Activated T-cell treated with anti-CD3 and anti-CD28 coated beads, Interleukin-2, amount 50 U/mL, for 72 hours (primary cell): ENCODE measurements at regions not wholly inside any gene's neighbourhood (a gene's known extent, or its start where the extent isn't known, plus 50 kb on each side); places are given as distances from the start of the nearest gene placed in this dataset.

Experiments
- ATAC-seq, 2 donors: fragments of 150-1000 bp; cut with Tn5 transposase; replicated peaks in 1 of 2; 2 replicates each; pipeline ENCODE4 v1.10.0; 2021; ENCODE audit warnings: moderate library complexity in 2 of 2, mild to moderate bottlenecking in 1 of 2
- DNase-seq, 2 donors: peaks; one replicate each; pipeline ENCODE4 v3.0.0; 2021 to 2022; ENCODE audit warnings: mixed read lengths in 1 of 2
- H3K27ac Mint-ChIP-seq: one replicate; pipeline ENCODE4 v1.8.0; 2022; ENCODE audit warnings: mild to moderate bottlenecking, moderate library complexity, mixed read lengths
- H3K27me3 Mint-ChIP-seq: one replicate; pipeline ENCODE4 v1.8.0; 2022; ENCODE audit warnings: low read depth, mixed read lengths
- H3K36me3 Mint-ChIP-seq, 2 donors: one replicate each; pipeline ENCODE4 v1.8.0; 2022; ENCODE audit warnings: mixed read lengths in 2 of 2, mild to moderate bottlenecking in 1 of 2; ENCODE audit not compliant: insufficient read depth in 2 of 2
- H3K4me1 Mint-ChIP-seq: one replicate; pipeline ENCODE4 v1.8.0; 2022; ENCODE audit warnings: low read depth, mixed read lengths
- H3K4me3 Mint-ChIP-seq, 2 donors: one replicate each; pipeline ENCODE4 v1.8.0; 2022; ENCODE audit warnings: mild to moderate bottlenecking in 2 of 2, mixed read lengths in 2 of 2, moderate library complexity in 2 of 2
- H3K9me3 Mint-ChIP-seq, 2 donors: one replicate each; pipeline ENCODE4 v1.8.0; 2022; ENCODE audit warnings: mixed read lengths in 2 of 2

DNA sequence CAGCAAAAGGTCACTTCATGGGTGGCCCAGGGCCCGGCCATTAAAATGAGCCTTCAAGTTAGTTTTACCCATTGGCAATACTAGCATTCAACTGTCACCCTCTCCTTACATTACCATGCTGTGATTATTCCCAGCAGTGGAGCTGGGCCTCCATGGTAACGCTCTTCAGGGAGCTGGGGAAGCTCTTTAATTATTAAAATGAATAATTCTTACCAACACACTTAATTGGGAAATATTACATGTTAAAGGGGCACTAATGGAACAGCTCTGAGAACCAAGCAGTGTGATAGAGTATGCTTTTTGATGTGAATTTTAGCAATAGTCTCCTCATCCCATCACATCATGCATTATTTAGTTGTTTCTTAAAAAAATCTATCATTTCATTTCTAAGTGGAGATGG, 187.2 kb downstream of the CEMIP2 start:
- no peak overlapping the region for H3K27ac Mint-ChIP-seq
- no peaks in the 10 kb centered on the region for H3K9me3 Mint-ChIP-seq
- no peak overlapping the region for H3K4me3 Mint-ChIP-seq
- DNase-seq = no peak
- no peak for ATAC-seq
- no peaks in the 10 kb centered on the region for H3K36me3 Mint-ChIP-seq
- no peaks in the 10 kb centered on the region for H3K4me1 Mint-ChIP-seq
- peaks cover 5% of the 10 kb centered on the region for H3K27me3 Mint-ChIP-seq

DNA sequence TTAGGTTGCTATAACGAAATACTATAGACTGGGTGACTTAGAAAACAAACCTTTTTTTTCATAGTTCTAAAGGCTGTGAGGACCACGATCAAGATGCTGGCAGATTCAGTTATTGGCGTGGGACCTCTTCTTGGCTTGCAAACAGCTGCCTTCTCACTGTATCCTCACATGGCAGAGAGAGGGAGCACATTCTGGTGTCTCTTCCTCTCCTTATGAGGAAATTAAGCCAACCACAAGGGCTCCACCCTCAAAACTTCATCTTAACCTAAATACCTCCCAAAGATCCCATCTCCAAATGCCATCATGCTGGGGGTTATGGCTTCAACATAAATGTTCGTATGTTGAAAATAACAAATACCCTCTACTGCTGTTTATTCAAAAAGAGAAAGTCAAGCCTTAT, 197.1 kb downstream of the CEMIP2 start:
- Mint-ChIP-seq H3K4me1 (no peaks in the 10 kb centered on the region), H3K4me3 (no peak overlapping the region), H3K36me3 (peaks cover 0 to 1% of the 10 kb centered on the region in 2 donors), H3K27ac (no peak overlapping the region), H3K9me3 (no peaks in the 10 kb centered on the region), H3K27me3 (peaks cover 7% of the 10 kb centered on the region)
- no peak for DNase-seq
- no peak for ATAC-seq

DNA sequence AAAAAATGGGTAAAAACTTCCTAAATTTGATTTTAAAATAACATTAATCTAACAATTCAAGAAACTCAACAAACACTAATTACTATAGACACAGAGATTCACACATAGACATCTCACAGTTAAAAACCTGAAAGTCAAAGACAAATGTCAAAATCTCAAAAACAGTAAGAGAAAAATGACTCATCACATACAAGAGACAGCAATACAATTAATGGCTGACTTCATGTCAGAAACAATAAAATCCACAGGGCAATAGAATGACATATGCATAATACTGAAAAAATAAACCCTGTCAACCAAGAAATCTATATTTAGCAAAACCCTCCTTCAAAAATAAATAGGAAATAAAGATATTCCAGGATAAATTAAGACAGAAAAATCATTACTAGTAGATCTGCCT, 200.4 kb downstream of the CEMIP2 start:
- Mint-ChIP-seq H3K27me3 (peaks cover 22% of the 10 kb centered on the region), H3K4me1 (no peaks in the 10 kb centered on the region), H3K27ac (no peak overlapping the region), H3K9me3 (no peaks in the 10 kb centered on the region), H3K4me3 (no peak overlapping the region), H3K36me3 (peaks cover 0 to 1% of the 10 kb centered on the region in 2 donors)
- ATAC-seq (no peak), DNase-seq (no peak)

DNA sequence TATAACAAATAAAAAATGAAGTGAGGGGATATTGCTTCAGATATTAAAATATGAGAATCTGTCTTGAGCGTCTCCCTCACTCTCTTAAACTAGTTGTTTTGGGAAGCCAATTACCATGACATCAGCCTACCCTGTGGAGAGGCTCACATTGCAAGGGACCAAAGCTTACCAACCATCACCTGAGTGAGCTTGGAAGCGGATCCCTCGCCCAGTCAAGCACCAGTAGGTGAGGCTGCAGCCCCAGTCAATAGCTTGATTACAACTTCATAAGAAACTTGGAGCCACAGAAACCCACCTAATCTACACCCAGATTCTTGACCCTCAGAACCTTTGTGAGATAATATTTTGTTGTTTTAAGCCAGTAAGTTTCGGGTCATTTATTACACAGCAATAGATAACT, 206.2 kb downstream of the CEMIP2 start:
- H3K36me3 Mint-ChIP-seq = peaks cover 0 to 1% of the 10 kb centered on the region in 2 donors
- H3K27me3 Mint-ChIP-seq = peaks cover 14% of the 10 kb centered on the region
- no peaks in the 10 kb centered on the region for H3K9me3 Mint-ChIP-seq
- no peak overlapping the region for H3K27ac Mint-ChIP-seq
- H3K4me1 Mint-ChIP-seq = no peaks in the 10 kb centered on the region
- H3K4me3 Mint-ChIP-seq = no peak overlapping the region
- no peak for ATAC-seq
- DNase-seq = no peak

DNA sequence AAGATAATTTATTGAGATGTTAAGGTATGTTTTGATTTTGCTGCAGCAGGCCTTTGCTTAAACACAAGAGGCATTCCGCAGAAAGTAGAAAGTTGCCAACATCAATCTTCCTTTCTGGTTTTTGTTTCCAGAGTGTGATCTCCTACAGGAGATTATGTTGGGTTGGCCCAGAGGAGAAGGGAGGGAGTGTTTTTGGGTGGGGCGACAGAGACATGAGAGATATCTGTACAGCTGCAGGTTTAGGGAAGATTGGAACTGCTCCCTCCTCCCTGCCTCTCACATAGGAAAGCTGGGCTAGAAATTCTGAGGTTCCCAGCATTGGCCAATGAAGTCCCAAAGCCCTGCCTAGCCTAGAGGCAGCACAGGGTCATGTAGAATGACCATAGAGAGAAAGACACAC, 211.0 kb downstream of the CEMIP2 start:
- DNase-seq (no peak), ATAC-seq (no peak)
- peaks cover 11% of the 10 kb centered on the region for H3K27me3 Mint-ChIP-seq
- no peaks in the 10 kb centered on the region for H3K9me3 Mint-ChIP-seq
- no peak overlapping the region for H3K4me3 Mint-ChIP-seq
- no peaks in the 10 kb centered on the region for H3K36me3 Mint-ChIP-seq
- no peaks in the 10 kb centered on the region for H3K4me1 Mint-ChIP-seq
- H3K27ac Mint-ChIP-seq = no peak overlapping the region

DNA sequence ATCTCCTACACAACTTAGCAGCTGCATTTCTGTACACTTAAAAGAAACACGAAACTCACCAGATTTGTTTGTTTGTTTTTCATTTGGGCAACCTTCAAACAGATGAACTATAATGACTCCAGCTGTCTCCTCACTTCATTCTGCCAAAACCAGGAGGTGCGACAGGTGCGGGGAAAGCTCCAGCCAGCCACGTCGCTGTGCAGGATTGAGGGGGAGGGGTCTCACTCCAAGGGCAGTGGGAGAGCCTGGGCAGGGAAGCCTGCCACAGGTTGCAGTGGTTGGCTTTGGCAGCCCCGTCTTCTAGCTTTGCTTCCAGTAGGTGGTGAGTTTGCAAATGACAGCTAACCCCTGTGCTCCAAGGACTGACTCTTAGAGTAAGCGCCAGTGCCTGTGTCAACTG, 215.8 kb downstream of the CEMIP2 start:
- Mint-ChIP-seq H3K4me1 (no peaks in the 10 kb centered on the region), H3K27me3 (peaks cover 30% of the 10 kb centered on the region), H3K27ac (no peak overlapping the region), H3K9me3 (no peaks in the 10 kb centered on the region), H3K36me3 (no peaks in the 10 kb centered on the region), H3K4me3 (no peak overlapping the region)
- DNase-seq (no peak), ATAC-seq (no peak)

DNA sequence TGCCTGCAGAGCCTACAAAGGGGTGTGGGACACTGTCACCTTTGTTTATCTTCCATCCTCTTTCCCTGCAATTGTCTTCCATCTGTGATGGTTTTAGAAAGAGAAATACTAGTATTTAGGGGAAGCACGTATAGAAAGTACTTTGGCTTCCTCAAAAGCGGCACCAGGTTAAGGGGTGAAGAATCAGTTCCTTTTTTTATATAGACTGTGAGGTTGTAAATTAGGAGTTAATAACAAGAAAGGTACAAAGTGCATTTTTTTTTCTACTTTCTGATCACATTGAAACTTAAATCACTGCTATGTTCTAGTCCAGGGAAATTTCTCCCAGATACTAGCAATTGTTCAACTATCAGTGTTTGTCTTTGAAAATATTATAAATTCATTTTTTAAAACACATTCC, 219.3 kb downstream of the CEMIP2 start:
- Mint-ChIP-seq H3K27ac (no peak overlapping the region), H3K4me3 (no peak overlapping the region), H3K4me1 (no peaks in the 10 kb centered on the region), H3K36me3 (no peaks in the 10 kb centered on the region), H3K9me3 (no peaks in the 10 kb centered on the region), H3K27me3 (peaks cover 30% of the 10 kb centered on the region)
- no peak for ATAC-seq
- no peak for DNase-seq

DNA sequence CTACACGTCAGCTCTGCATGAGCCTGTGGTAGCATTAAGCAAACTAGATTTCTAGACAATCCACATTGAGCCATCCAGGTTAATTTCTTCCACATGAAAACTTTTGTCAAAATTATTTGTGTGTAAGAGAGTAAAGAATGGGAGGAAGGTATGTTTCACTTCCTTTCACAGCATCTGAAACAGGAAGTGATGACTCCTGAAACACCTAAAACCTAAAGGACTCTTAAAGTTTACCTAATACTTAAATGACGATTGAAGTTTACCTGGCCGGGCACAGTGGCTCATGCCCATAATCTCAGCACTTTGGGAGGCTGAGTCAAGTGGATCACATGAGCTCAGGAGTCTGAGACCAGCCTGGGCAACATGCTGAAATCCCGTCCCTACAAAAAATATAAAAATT, 223.8 kb downstream of the CEMIP2 start:
- H3K36me3 Mint-ChIP-seq = no peaks in the 10 kb centered on the region
- no peaks in the 10 kb centered on the region for H3K9me3 Mint-ChIP-seq

DNA sequence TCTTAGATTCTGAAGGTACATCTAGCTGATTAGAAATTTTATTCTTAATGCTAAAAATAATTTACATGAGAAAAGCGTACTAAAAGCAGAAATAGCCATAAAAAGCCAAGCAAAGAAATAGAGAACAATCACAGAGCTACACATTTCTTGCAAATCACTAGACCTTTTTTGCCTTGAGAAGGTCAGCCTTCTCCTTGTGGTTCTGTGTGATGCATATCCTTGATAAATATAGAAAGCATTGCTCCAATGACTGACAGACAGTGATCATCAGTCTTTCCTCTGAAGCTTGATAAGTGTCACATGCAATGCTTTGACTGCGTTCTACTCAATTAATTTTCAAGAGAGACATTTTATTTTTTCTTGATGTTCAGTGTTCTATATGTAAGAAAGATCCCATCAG, 226.9 kb downstream of the CEMIP2 start:
- Mint-ChIP-seq H3K9me3 (no peaks in the 10 kb centered on the region), H3K4me3 (no peak overlapping the region), H3K36me3 (no peaks in the 10 kb centered on the region), H3K4me1 (no peaks in the 10 kb centered on the region), H3K27me3 (peaks cover 16% of the 10 kb centered on the region), H3K27ac (no peak overlapping the region)
- DNase-seq (no peak), ATAC-seq (no peak)

More for the DNA sequence above, 223.8 kb downstream of the CEMIP2 start:
- DNase-seq (no peak), ATAC-seq (no peak)
- no peaks in the 10 kb centered on the region for H3K4me1 Mint-ChIP-seq
- no peak overlapping the region for H3K27ac Mint-ChIP-seq
- peaks cover 26% of the 10 kb centered on the region for H3K27me3 Mint-ChIP-seq
- H3K4me3 Mint-ChIP-seq = no peak overlapping the region

DNA sequence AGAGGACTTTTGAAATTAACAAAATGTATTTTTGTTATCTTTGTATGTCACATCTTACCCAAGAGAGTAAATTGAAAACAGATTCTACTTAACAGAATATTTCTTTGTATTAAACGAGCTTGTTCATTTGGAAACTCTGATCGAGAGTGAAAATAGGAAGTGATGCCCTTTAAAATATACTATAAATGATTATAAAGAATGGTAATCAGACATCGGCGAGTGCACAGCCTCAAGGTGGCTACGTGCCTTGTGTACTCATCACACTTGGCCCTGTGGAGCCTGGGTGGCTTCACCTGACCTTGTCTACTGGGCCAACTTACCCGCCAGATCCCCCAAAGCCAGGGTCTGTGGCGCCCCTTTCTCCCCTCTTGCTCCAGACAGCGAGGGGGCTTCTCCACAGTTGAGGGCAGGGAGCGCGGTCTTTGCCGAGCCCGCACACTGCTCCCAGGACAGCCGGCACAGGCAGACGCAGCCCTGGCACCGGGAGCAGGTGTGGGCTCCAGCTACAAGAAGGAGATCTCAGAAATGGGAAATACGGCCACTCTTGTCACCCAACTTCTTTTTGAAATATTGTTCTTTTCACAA, 243.2 kb downstream of the CEMIP2 start:
- ATAC-seq (no peak), DNase-seq (no peak)
- Mint-ChIP-seq H3K4me3 (no peak overlapping the region), H3K9me3 (no peaks in the 10 kb centered on the region), H3K36me3 (no peaks in the 10 kb centered on the region), H3K4me1 (no peaks in the 10 kb centered on the region), H3K27me3 (peaks cover 20% of the 10 kb centered on the region), H3K27ac (no peak overlapping the region)

DNA sequence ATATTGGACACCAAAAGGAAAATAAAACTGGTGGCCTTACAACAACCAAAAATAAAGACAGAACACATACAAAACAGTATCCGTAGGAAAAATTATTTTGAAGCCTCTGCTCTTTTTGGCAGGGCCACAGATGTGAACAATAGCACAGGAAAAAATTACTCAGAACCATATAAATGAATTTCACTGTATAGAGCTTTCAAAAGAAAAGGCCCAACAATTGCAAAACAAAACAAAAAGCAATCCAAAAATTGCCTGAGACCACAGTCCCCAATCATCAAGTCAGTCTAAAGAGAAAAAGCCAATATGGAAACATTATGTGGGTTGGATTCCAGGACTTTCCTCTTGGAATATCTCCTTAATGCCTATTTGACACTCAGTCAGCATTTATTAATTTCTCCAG, 243.8 kb downstream of the CEMIP2 start:
- H3K36me3 Mint-ChIP-seq = no peaks in the 10 kb centered on the region
- no peak overlapping the region for H3K4me3 Mint-ChIP-seq
- peaks cover 24% of the 10 kb centered on the region for H3K27me3 Mint-ChIP-seq
- no peak for ATAC-seq
- H3K9me3 Mint-ChIP-seq = no peaks in the 10 kb centered on the region
- no peak for DNase-seq
- H3K27ac Mint-ChIP-seq = no peak overlapping the region
- no peaks in the 10 kb centered on the region for H3K4me1 Mint-ChIP-seq

DNA sequence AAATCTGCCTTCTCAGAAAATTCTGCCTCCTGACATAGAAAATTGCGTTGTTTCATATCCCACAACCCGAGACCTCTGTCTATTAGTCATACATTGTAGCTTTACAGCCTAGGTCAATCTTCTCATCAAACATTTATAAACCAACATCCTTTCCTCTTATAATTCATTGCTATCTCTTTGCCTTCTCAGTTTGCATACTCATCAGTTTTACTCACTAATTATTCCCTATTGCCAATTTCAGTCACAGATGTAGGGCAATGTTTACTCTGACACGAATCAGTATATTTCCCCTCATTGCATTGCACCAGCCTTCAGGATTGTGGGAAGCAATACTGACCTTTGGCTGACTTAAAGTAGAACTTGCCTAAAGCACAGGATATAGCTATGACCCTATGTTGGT, 247.2 kb downstream of the CEMIP2 start:
- DNase-seq (no peak), ATAC-seq (no peak)
- Mint-ChIP-seq H3K9me3 (no peaks in the 10 kb centered on the region), H3K27ac (no peak overlapping the region), H3K36me3 (no peaks in the 10 kb centered on the region), H3K27me3 (peaks cover 20% of the 10 kb centered on the region), H3K4me3 (no peak overlapping the region), H3K4me1 (no peaks in the 10 kb centered on the region)

DNA sequence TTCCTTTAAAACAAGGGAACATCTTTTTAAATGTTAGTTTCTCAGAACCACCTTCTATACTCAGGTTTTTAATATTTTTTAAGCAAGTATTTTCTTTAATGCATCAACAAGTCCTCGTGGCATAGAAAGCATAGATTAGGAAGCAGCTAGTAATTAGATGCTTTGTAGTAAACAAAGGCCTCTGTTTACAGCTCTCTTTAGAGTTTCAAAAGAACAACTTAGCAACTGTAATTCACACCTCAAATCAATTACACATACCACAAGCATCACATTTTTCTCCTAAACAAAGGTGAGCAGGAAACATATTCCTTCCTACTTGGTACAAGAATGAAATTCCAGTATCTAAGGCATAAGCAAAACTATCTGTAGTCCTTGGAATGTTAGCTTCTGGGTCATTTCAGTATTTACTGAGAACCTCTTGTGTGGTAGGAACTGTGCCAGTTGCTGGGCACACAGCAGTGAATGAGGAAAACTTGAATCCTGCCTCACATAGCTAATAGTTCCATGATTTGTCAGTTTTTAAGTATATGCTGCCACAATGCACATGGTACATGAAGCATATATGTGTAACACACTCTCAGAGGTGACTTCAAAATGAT, 249.1 kb downstream of the CEMIP2 start:
- H3K4me3 Mint-ChIP-seq = no peak overlapping the region
- DNase-seq = no peak
- H3K4me1 Mint-ChIP-seq = no peaks in the 10 kb centered on the region
- no peak for ATAC-seq
- no peaks in the 10 kb centered on the region for H3K36me3 Mint-ChIP-seq
- no peak overlapping the region for H3K27ac Mint-ChIP-seq
- no peaks in the 10 kb centered on the region for H3K9me3 Mint-ChIP-seq
- peaks cover 33% of the 10 kb centered on the region for H3K27me3 Mint-ChIP-seq
